ENCODE measurements at regions not wholly inside any gene's neighbourhood (a gene's known extent, or its start where the extent isn't known, plus 50 kb on each side); places are given as distances from the start of the nearest gene placed in this dataset.
"Not testable (repeated sequence)": the region's sequence is repeated elsewhere in the genome, so short reads cannot be mapped to it uniquely, and the experiment has no call there.

GRCh38 chr5:84783003-84783402, 398.3 kb upstream of the EDIL3 start:
- DNase-seq, result no peak

- DNase-seq, result no peak
Measured at GRCh38 chr5:84779186-84779585, 394.5 kb upstream of the EDIL3 start.

GRCh38 chr5:84764227-84764626, 379.5 kb upstream of the EDIL3 start:
- no peak for DNase-seq

- no peak for DNase-seq
Measured at GRCh38 chr5:84758008-84758407, 373.3 kb upstream of the EDIL3 start.

- no peak for DNase-seq
Measured at GRCh38 chr5:84752780-84753179, 368.1 kb upstream of the EDIL3 start.

- DNase-seq, result no peak
Measured at GRCh38 chr5:84748313-84748712, 363.6 kb upstream of the EDIL3 start.

- not testable (repeated sequence) for DNase-seq
Measured at GRCh38 chr5:84746280-84746679, 361.6 kb upstream of the EDIL3 start.

GRCh38 chr5:84741056-84741455, 356.4 kb upstream of the EDIL3 start:
- DNase-seq, result no peak

- no peak for DNase-seq
Measured at GRCh38 chr5:84729326-84729725, 344.6 kb upstream of the EDIL3 start.

- no peak for DNase-seq
Measured at GRCh38 chr5:84727708-84728107, 343.0 kb upstream of the EDIL3 start.

GRCh38 chr5:84725946-84726570, 341.4 kb upstream of the EDIL3 start:
- DNase-seq, result no peak

- no peak for DNase-seq
Measured at GRCh38 chr5:84724683-84725082, 340.0 kb upstream of the EDIL3 start.

GRCh38 chr5:84724181-84724580, 339.5 kb upstream of the EDIL3 start:
- DNase-seq, result no peak

- DNase-seq, result peak; percentile 8 to 31
Measured at GRCh38 chr5:84718377-84718776, 333.7 kb upstream of the EDIL3 start.

- DNase-seq, result no peak
Measured at GRCh38 chr5:84715686-84716085, 331.0 kb upstream of the EDIL3 start.

GRCh38 chr5:84715091-84715490, 330.4 kb upstream of the EDIL3 start:
- peak in 1 of 2 experiments; percentile 11 for DNase-seq

GRCh38 chr5:84709075-84709474, 324.4 kb upstream of the EDIL3 start:
- no peak for DNase-seq

GRCh38 chr5:84706678-84707641, 322.3 kb upstream of the EDIL3 start:
- no peak for DNase-seq

- not testable (repeated sequence) for DNase-seq
Measured at GRCh38 chr5:84700545-84700944, 315.9 kb upstream of the EDIL3 start.

- no peak for DNase-seq
Measured at GRCh38 chr5:84696651-84697050, 312.0 kb upstream of the EDIL3 start.

GRCh38 chr5:84695330-84695729, 310.6 kb upstream of the EDIL3 start:
- no peak for DNase-seq

GRCh38 chr5:84693256-84693655, 308.6 kb upstream of the EDIL3 start:
- no peak for DNase-seq

GRCh38 chr5:84688566-84688965, 303.9 kb upstream of the EDIL3 start:
- no peak for DNase-seq

Data from Kasumi-1 (cell line).